22Rv1 (cell line): ENCODE measurements at regions not wholly inside any gene's neighbourhood (a gene's known extent, or its start where the extent isn't known, plus 50 kb on each side); places are given as distances from the start of the nearest gene placed in this dataset.

ENCODE experiments used
- H3K27ac ChIP-seq: fragments of 450-650 bp; 2 replicates; pipeline ENCODE4 v1.5.1; 2017
- CTCF ChIP-seq: fragments of 450-650 bp; IDR thresholded peaks from 2 replicates; pipeline ENCODE4 v1.5.1; 2017; ENCODE audit warnings: mild to moderate bottlenecking
- ZFX ChIP-seq: fragments of 450-650 bp; IDR thresholded peaks from 2 replicates; pipeline ENCODE4 v1.6.1; 2017; ENCODE audit warnings: antibody characterized with exemption, borderline replicate concordance

- TF ChIP-seq ZFX = no peak
- TF ChIP-seq CTCF = no peak
- no peak overlapping the region for H3K27ac ChIP-seq
Measured at GRCh38 chr12:89205517-89205916, 146.8 kb downstream of the DUSP6 start.

- no peak for TF ChIP-seq ZFX
- no peak for TF ChIP-seq CTCF
- H3K27ac ChIP-seq = no peak overlapping the region
Measured at GRCh38 chr12:89203144-89203543, 149.2 kb downstream of the DUSP6 start.

GRCh38 chr12:89200217-89200616 is 152.1 kb downstream of the DUSP6 start:
- no peak for TF ChIP-seq CTCF
- H3K27ac ChIP-seq = no peak overlapping the region

- no peak overlapping the region for H3K27ac ChIP-seq
- no peak for TF ChIP-seq ZFX
- TF ChIP-seq CTCF = no peak
Measured at GRCh38 chr12:89195470-89195869, 156.8 kb downstream of the DUSP6 start.

- TF ChIP-seq ZFX (no peak), CTCF (no peak)
- no peak overlapping the region for H3K27ac ChIP-seq
Measured at GRCh38 chr12:89194683-89195082, 157.6 kb downstream of the DUSP6 start.

- peak overlapping the region; percentile 58 for H3K27ac ChIP-seq
- TF ChIP-seq ZFX (no peak), CTCF (no peak)
Measured at GRCh38 chr12:89192429-89192828, 159.9 kb downstream of the DUSP6 start.

- peak overlapping the region; percentile 58 for H3K27ac ChIP-seq
Measured at GRCh38 chr12:89191597-89191996, 160.7 kb downstream of the DUSP6 start.

- TF ChIP-seq CTCF (no peak), ZFX (no peak)
- H3K27ac ChIP-seq = no peak overlapping the region
Measured at GRCh38 chr12:89189448-89189847, 162.9 kb downstream of the DUSP6 start.
